ENCODE measurements at regions not wholly inside any gene's neighbourhood (a gene's known extent, or its start where the extent isn't known, plus 50 kb on each side); places are given as distances from the start of the nearest gene placed in this dataset.
A peak's percentile ranks its signal among the peaks of the same experiment; 100 is the strongest.

DNA sequence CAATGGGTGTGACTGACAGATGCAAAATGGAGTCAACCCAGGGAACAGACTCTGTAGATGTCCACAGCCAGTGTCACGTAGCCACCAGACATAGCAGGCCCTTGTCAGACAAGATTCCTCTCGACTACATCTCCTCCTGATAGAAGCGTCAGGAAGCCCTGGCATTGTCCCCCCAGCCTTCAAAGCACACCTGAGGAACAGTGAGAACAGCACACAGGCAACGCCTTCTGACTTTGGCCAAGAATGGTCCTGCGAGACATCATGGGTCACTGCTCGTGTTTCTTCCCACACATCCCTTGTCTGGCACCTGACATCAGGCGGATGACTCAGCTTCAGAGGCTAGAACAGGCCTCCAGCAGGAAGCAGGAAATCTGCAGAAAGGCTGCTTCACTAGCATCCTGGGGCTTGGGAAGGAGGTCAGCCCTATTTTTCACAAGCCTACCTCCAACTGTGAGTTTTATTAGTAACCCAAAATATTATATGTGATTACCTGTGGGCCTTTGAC, 52.8 kb upstream of the GPR26 start:
- no peak for ATAC-seq (ENCODE audit: low read depth in 2 of 2)
- H3K27ac Mint-ChIP-seq: no peak overlapping the region
- no peaks in the 10 kb centered on the region for H3K36me3 Mint-ChIP-seq

DNA sequence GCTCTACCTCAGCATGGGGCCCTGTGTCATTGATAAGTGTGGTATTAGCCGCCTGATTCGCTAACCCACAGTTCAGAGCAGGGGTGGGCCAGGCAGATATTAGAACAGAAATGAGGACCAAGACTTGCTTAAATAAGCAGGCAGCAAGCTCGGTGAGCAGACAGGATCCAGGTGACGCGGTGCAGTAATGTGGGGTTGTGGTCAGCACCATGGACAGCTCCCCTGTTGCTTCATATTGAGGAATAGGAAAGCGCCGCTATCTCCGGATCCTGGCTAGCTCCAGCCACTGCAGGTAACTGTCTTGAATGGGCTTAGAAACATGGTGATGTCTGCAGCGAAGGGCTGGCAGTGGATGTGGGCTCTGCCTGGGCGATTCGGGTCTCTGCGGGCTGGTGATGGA, 51.3 kb upstream of the GPR26 start:
- H3K4me1 Mint-ChIP-seq: no peaks in the 10 kb centered on the region
- H3K4me3 ChIP-seq (ENCODE audit: low read depth, low read length): no peak overlapping the region
- no peak overlapping the region for H3K4me3 Mint-ChIP-seq
- H3K27me3 ChIP-seq (ENCODE audit: control insufficient read depth, insufficient read depth, low read length): no peaks in the 10 kb centered on the region
- peaks cover 0 to 10% (median 0%) of the 10 kb centered on the region in 7 donors for H3K9me3 Mint-ChIP-seq
- DNase-seq (peak in 2 of 3 donors; percentile 21 to 32), ATAC-seq (ENCODE audit: low read depth in 2 of 2) (no peak)
- no peak overlapping the region for H3K27ac Mint-ChIP-seq
- H3K4me1 ChIP-seq (ENCODE audit: control insufficient read depth, insufficient read depth, low read length, poor library complexity, severe bottlenecking): no peaks in the 10 kb centered on the region
- H3K9me3 ChIP-seq (ENCODE audit: control insufficient read depth in 2 of 2, low read length in 2 of 2): no peaks in the 10 kb centered on the region
- no peak overlapping the region for H3K27ac ChIP-seq (ENCODE audit: insufficient read depth, low read length, poor library complexity, severe bottlenecking)
- no peaks in the 10 kb centered on the region for H3K36me3 Mint-ChIP-seq
- H3K27me3 Mint-ChIP-seq: peaks cover 11% of the 10 kb centered on the region
- H3K36me3 ChIP-seq (ENCODE audit: control insufficient read depth, insufficient read depth, low read length): no peaks in the 10 kb centered on the region

More for the DNA sequence above, 52.8 kb upstream of the GPR26 start:
- Mint-ChIP-seq H3K27me3 (peaks cover 11% of the 10 kb centered on the region), H3K9me3 (peaks cover 0 to 14% (median 0%) of the 10 kb centered on the region in 7 donors), H3K4me3 (no peak overlapping the region), H3K4me1 (no peaks in the 10 kb centered on the region)
- no peaks in the 10 kb centered on the region for H3K9me3 ChIP-seq (ENCODE audit: control insufficient read depth in 2 of 2, low read length in 2 of 2)
- DNase-seq: no peak
- H3K27me3 ChIP-seq (ENCODE audit: control insufficient read depth, insufficient read depth, low read length): no peaks in the 10 kb centered on the region
- no peaks in the 10 kb centered on the region for H3K4me1 ChIP-seq (ENCODE audit: control insufficient read depth, insufficient read depth, low read length, poor library complexity, severe bottlenecking)
- H3K4me3 ChIP-seq (ENCODE audit: low read depth, low read length): no peak overlapping the region
- no peak overlapping the region for H3K27ac ChIP-seq (ENCODE audit: insufficient read depth, low read length, poor library complexity, severe bottlenecking)
- no peaks in the 10 kb centered on the region for H3K36me3 ChIP-seq (ENCODE audit: control insufficient read depth, insufficient read depth, low read length)
